Lower leg skin (tissue), 4 donors: ENCODE measurements at regions not wholly inside any gene's neighbourhood (a gene's known extent, or its start where the extent isn't known, plus 50 kb on each side); places are given as distances from the start of the nearest gene placed in this dataset.

Source experiments
- DNase-seq, 2 donors: peaks; one replicate each; pipeline ENCODE4 v3.0.0-alpha.2; 2019; ENCODE audit warnings: low spot score in 2 of 2
- H3K4me3 ChIP-seq: fragments of 200-600 bp; sonication (generic); 2 replicates; pipeline ENCODE4 v1.5.1; 2017; ENCODE audit warnings: mild to moderate bottlenecking, low read depth; ENCODE audit not compliant: poor library complexity, severe bottlenecking
- POLR2A ChIP-seq, 2 donors: fragments of 450-650 bp; IDR thresholded peaks; one replicate each; pipeline ENCODE4 v1.6.1; 2016 to 2017; ENCODE audit warnings: antibody characterized with exemption in 2 of 2, mild to moderate bottlenecking in 1 of 2, moderate library complexity in 1 of 2
- WGBS, 2 donors: methylation state at CpG; one replicate each; pipeline ENCODE4 v1.1.5; 2018; 5-methylcytosine and 5-hydroxymethylcytosine counted together
- intact Hi-C: fragments of 100-400 bp; cut with DNase I; formaldehyde crosslinking; loops from one replicate; pipeline ENCODE4 v1.15.0; 2023; ENCODE audit warnings: low total_unique reads
- TF ChIP-seq, protein P1 (sequence below), 3 donors: fragments of 450-650 bp; IDR thresholded peaks; one replicate each; pipeline ENCODE4 v1.5.1; 2016; ENCODE audit warnings: antibody characterized with exemption in 3 of 3, mild to moderate bottlenecking in 3 of 3, moderate library complexity in 2 of 3

DNA sequence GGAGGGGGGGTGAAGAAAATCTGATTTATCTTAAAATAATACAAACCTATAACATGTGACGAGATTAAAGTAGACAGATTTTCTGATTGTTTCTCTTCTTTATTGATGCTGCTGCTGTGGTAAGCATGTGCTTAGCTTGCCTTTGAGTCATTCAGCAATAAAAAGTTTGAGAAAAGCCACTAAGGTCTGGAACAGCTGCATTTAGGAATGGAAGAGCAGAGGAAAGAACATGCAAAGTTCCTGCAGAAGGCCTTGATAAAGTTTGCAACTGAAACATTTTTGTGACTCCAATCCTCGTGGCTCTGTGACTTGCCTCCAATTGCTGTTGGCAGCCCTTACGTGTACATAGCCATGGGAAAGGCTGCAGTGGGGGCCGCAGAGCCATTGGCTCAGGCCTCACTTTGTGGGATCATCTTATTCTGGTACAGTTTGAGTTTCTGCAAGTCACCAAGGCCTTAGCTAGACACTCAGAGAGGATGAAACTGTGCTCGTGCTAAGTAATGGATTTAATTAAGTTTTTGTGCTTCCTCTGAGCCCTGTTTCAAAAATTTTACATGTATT lies 370.2 kb downstream of the AASDHPPT start:
- TF ChIP-seq, protein P1, sequence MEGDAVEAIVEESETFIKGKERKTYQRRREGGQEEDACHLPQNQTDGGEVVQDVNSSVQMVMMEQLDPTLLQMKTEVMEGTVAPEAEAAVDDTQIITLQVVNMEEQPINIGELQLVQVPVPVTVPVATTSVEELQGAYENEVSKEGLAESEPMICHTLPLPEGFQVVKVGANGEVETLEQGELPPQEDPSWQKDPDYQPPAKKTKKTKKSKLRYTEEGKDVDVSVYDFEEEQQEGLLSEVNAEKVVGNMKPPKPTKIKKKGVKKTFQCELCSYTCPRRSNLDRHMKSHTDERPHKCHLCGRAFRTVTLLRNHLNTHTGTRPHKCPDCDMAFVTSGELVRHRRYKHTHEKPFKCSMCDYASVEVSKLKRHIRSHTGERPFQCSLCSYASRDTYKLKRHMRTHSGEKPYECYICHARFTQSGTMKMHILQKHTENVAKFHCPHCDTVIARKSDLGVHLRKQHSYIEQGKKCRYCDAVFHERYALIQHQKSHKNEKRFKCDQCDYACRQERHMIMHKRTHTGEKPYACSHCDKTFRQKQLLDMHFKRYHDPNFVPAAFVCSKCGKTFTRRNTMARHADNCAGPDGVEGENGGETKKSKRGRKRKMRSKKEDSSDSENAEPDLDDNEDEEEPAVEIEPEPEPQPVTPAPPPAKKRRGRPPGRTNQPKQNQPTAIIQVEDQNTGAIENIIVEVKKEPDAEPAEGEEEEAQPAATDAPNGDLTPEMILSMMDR (IDR thresholded peaks at IDR 0.05), result no peak
- TF ChIP-seq POLR2A (IDR thresholded peaks at IDR 0.05), result no peak
- no peak overlapping the region for H3K4me3 ChIP-seq
- WGBS, 2 donors, result 56 to 57% methylated on average over 5 of the region's 5 CpGs
- intact Hi-C loops, result no loop called here
- DNase-seq, result peak in 1 of 2 donors; percentile 19

DNA sequence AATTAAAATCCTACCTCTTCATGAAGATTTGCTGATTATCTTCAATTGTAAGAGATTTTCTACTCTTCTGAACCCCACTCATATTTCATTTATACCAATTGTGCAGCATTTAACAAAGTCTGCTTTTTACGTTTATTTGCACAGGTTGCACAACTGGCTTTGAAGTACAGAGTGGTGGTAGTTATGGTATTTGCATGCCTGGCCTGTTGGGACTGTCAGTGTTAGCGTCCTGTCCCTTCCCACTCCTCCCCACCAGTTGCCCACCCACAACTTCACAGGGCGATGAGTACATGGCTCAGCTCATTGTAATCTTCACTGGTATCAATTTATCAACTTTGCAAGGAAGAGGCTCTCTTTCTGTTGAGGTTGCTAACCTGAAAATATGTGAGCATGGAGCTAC lies 372.3 kb downstream of the AASDHPPT start:
- WGBS, 2 donors, result 80 to 87% methylated on average over 3 of the region's 3 CpGs

DNA sequence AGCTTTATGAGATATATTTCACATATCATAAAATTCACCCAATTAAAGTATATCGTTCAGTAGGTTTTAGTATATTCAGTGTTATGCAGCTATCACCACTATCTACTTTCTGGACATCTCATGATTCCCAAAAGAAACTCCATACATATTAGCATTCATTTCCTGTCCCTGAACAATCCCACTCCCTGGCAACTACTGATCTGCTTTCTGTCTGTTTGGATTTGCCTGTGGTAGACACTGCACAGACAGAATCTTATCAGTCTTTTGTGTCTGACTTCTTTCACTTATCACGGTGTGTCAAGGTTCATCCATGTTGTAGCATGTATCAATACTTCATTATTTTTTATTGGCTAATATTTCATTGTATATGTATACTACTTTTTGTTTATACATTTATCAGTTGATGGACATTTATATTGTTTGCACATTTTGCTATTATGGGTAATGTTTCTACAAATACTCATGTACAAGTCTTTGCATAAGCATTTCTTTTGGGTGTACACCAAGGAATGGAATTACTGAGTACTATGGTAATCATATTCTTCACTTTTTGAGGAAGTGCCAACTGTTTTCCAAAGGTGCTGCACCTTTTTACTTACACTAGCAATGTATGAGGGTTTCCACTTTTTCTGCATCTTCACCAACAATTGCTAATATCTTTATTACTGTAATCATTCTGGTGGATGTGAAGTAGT lies 373.9 kb downstream of the AASDHPPT start:
- TF ChIP-seq, protein P1 (IDR thresholded peaks at IDR 0.05), result no peak
- no peak for TF ChIP-seq POLR2A (IDR thresholded peaks at IDR 0.05)
- DNase-seq, result no peak
- no peak overlapping the region for H3K4me3 ChIP-seq
- WGBS, 2 donors, result 71 to 80% methylated on average over 2 of the region's 2 CpGs
- intact Hi-C loops, result no loop called here

More for the DNA sequence above, 372.3 kb downstream of the AASDHPPT start:
- TF ChIP-seq POLR2A (IDR thresholded peaks at IDR 0.05), result no peak
- TF ChIP-seq, protein P1 (IDR thresholded peaks at IDR 0.05), result no peak
- intact Hi-C loops, result no loop called here
- no peak overlapping the region for H3K4me3 ChIP-seq
- no peak for DNase-seq

- WGBS, 2 donors, result 54 to 60% methylated on average over 3 of the region's 3 CpGs
- H3K4me3 ChIP-seq, result no peak overlapping the region
- DNase-seq, result no peak
- intact Hi-C loops, result no loop called here
- no peak for TF ChIP-seq POLR2A (IDR thresholded peaks at IDR 0.05)
Measured at GRCh38 chr11:106456647-106457046, 379.2 kb downstream of the AASDHPPT start.

GRCh38 chr11:106457727-106458126 lies 380.3 kb downstream of the AASDHPPT start:
- no peak for DNase-seq
- 25 to 29% methylated on average over 1 of the region's 1 CpG for WGBS, 2 donors
- intact Hi-C loops, result no loop called here
- TF ChIP-seq POLR2A (IDR thresholded peaks at IDR 0.05), result no peak
- TF ChIP-seq, protein P1 (IDR thresholded peaks at IDR 0.05), result no peak
- H3K4me3 ChIP-seq, result no peak overlapping the region

GRCh38 chr11:106459135-106459534 lies 381.7 kb downstream of the AASDHPPT start:
- DNase-seq, result no peak
- intact Hi-C loops, result no loop called here
- 40 to 52% methylated on average over 3 of the region's 3 CpGs for WGBS, 2 donors
- no peak overlapping the region for H3K4me3 ChIP-seq
- TF ChIP-seq POLR2A (IDR thresholded peaks at IDR 0.05), result no peak
- TF ChIP-seq, protein P1 (IDR thresholded peaks at IDR 0.05), result no peak
